ENCODE measurements at regions not wholly inside any gene's neighbourhood (a gene's known extent, or its start where the extent isn't known, plus 50 kb on each side); places are given as distances from the start of the nearest gene placed in this dataset.

GRCh38 chr2:80815259-80815658, 510.7 kb upstream of the LRRTM1 start:
- TF ChIP-seq, protein P1, sequence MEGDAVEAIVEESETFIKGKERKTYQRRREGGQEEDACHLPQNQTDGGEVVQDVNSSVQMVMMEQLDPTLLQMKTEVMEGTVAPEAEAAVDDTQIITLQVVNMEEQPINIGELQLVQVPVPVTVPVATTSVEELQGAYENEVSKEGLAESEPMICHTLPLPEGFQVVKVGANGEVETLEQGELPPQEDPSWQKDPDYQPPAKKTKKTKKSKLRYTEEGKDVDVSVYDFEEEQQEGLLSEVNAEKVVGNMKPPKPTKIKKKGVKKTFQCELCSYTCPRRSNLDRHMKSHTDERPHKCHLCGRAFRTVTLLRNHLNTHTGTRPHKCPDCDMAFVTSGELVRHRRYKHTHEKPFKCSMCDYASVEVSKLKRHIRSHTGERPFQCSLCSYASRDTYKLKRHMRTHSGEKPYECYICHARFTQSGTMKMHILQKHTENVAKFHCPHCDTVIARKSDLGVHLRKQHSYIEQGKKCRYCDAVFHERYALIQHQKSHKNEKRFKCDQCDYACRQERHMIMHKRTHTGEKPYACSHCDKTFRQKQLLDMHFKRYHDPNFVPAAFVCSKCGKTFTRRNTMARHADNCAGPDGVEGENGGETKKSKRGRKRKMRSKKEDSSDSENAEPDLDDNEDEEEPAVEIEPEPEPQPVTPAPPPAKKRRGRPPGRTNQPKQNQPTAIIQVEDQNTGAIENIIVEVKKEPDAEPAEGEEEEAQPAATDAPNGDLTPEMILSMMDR (optimal IDR thresholded peaks at IDR 0.05 in 1 of 3, IDR thresholded peaks at IDR 0.05 in 1 of 3, conservative IDR thresholded peaks at IDR 0.05 in 1 of 3; ENCODE audit: extremely low read depth in 1 of 3, insufficient read depth in 2 of 3, low read length in 3 of 3), result no peak
- no peak for TF ChIP-seq EZH2 (IDR thresholded peaks at IDR 0.05; ENCODE audit: low read length)
